ACHN (cell line): ENCODE measurements at regions not wholly inside any gene's neighbourhood (a gene's known extent, or its start where the extent isn't known, plus 50 kb on each side); places are given as distances from the start of the nearest gene placed in this dataset.
A peak's percentile ranks its signal among the peaks of the same experiment; 100 is the strongest.

Experiments used
- DNase-seq: peaks from one replicate; pipeline ENCODE4 v3.0.0-alpha.2; 2015
- in situ Hi-C: cut with HindIII; loops from 2 replicates; pipeline ENCODE4 v1.10.0; 2017; ENCODE audit warnings: low sequenced_read_pairs, low pct_ligation_motif_present, low pct_unique_long_range_greater_than_20kb

GRCh38 chr2:102078773-102079172 lies 63.8 kb upstream of the IL1R1 start:
- DNase-seq: no peak
- in situ Hi-C loops: no loop called here

GRCh38 chr2:102080451-102081242 lies 61.9 kb upstream of the IL1R1 start:
- DNase-seq: no peak
- in situ Hi-C loops: no loop called here

GRCh38 chr2:102081243-102081522 lies 61.4 kb upstream of the IL1R1 start:
- in situ Hi-C loops: no loop called here
- DNase-seq: no peak

- no peak for DNase-seq
Measured at GRCh38 chr2:102081606-102082005, 60.9 kb upstream of the IL1R1 start.

GRCh38 chr2:102082571-102083392 lies 59.8 kb upstream of the IL1R1 start:
- DNase-seq: peak; percentile 71
- in situ Hi-C loops: no loop called here

More at GRCh38 chr2:102081606-102082005, 60.9 kb upstream of the IL1R1 start:
- in situ Hi-C loops: no loop called here

- no peak for DNase-seq
- in situ Hi-C loops: no loop called here
Measured at GRCh38 chr2:102083393-102083703, 59.2 kb upstream of the IL1R1 start.

- no peak for DNase-seq
- in situ Hi-C loops: no loop called here
Measured at GRCh38 chr2:102084651-102085050, 57.9 kb upstream of the IL1R1 start.

- in situ Hi-C loops: no loop called here
- DNase-seq: no peak
Measured at GRCh38 chr2:102085238-102085637, 57.3 kb upstream of the IL1R1 start.

GRCh38 chr2:102086150-102086872 lies 56.2 kb upstream of the IL1R1 start:
- DNase-seq: no peak
- in situ Hi-C loops: no loop called here

- no peak for DNase-seq
- in situ Hi-C loops: no loop called here
Measured at GRCh38 chr2:102091121-102091520, 51.4 kb upstream of the IL1R1 start.

- DNase-seq: no peak
- in situ Hi-C loops: no loop called here
Measured at GRCh38 chr2:102091908-102092307, 50.6 kb upstream of the IL1R1 start.

- DNase-seq: no peak
- in situ Hi-C loops: no loop called here
Measured at GRCh38 chr2:102092535-102092934, 50.0 kb upstream of the IL1R1 start.
